WTC11 (cell line): ENCODE measurements at regions not wholly inside any gene's neighbourhood (a gene's known extent, or its start where the extent isn't known, plus 50 kb on each side); places are given as distances from the start of the nearest gene placed in this dataset.

Experiments used
- ATAC-seq: fragments of 200-7000 bp; cut with Tn5 transposase; 2 replicates; pipeline ENCODE4 v1.10.0; 2021; ENCODE audit warnings: mild to moderate bottlenecking, moderate library complexity
- CTCF ChIA-PET: fragments of 300-600 bp; sonication (Branson Sonifier 250); formaldehyde crosslinking; loops from one replicate; lab custom pipeline; 2021; ENCODE audit warnings: antibody characterized with exemption; lab: Charles Lee
- POLR2A ChIA-PET: fragments of 350-600 bp; sonication (Branson Sonifier 250); formaldehyde crosslinking; loops from one replicate; lab custom pipeline; 2021; ENCODE audit warnings: antibody characterized with exemption; lab: Charles Lee
- DNase-seq: peaks from one replicate; pipeline ENCODE4 v3.0.0; 2021; ENCODE audit warnings: low spot score
- H3K27ac Mint-ChIP-seq: 2 replicates; pipeline ENCODE4 v1.8.0; 2021; ENCODE audit warnings: mixed read lengths
- H3K27me3 Mint-ChIP-seq: 2 replicates; pipeline ENCODE4 v1.8.0; 2021; ENCODE audit warnings: low read depth, mild to moderate bottlenecking, moderate library complexity, mixed read lengths
- H3K36me3 Mint-ChIP-seq: 2 replicates; pipeline ENCODE4 v1.8.0; 2021; ENCODE audit warnings: mixed read lengths
- H3K4me1 Mint-ChIP-seq: 2 replicates; pipeline ENCODE4 v1.8.0; 2022; ENCODE audit warnings: mixed read lengths
- H3K4me3 Mint-ChIP-seq: 2 replicates; pipeline ENCODE4 v1.8.0; 2021; ENCODE audit warnings: mild to moderate bottlenecking, moderate library complexity, mixed read lengths
- H3K9me3 Mint-ChIP-seq: 2 replicates; pipeline ENCODE4 v1.8.0; 2021; ENCODE audit warnings: mixed read lengths
- AFF4 ChIP-seq: sonication (generic); formaldehyde crosslinking; IDR thresholded peaks from 2 replicates; pipeline ENCODE4 v1.8.1; 2023; ENCODE audit warnings: mild to moderate bottlenecking, missing genetic modification reagents, borderline replicate concordance
- FOXK1 ChIP-seq: sonication (generic); formaldehyde crosslinking; IDR thresholded peaks from 2 replicates; pipeline ENCODE4 v1.8.0; 2022; ENCODE audit warnings: mild to moderate bottlenecking, moderate library complexity, missing genetic modification reagents
- IRF1 ChIP-seq: sonication (generic); formaldehyde crosslinking; IDR thresholded peaks from 2 replicates; pipeline ENCODE4 v1.8.0; 2023; ENCODE audit warnings: missing genetic modification reagents
- IRF2 ChIP-seq: sonication (generic); formaldehyde crosslinking; IDR thresholded peaks from 2 replicates; pipeline ENCODE4 v1.8.0; 2022; ENCODE audit warnings: low read depth, missing genetic modification reagents, borderline replicate concordance
- MAX ChIP-seq: sonication (generic); formaldehyde crosslinking; IDR thresholded peaks from 2 replicates; pipeline ENCODE4 v1.8.0; 2022; ENCODE audit warnings: mild to moderate bottlenecking, missing genetic modification reagents
- NR3C1 ChIP-seq: sonication (generic); formaldehyde crosslinking; conservative IDR thresholded peaks from 2 replicates; pipeline ENCODE4 v1.8.1; 2023; ENCODE audit warnings: low read depth, mild to moderate bottlenecking, missing genetic modification reagents
- PREB ChIP-seq: sonication (generic); formaldehyde crosslinking; IDR thresholded peaks from 2 replicates; pipeline ENCODE4 v1.8.1; 2022; ENCODE audit warnings: mild to moderate bottlenecking, missing genetic modification reagents, moderate library complexity, borderline replicate concordance
- SMAD3 ChIP-seq: sonication (generic); formaldehyde crosslinking; IDR thresholded peaks from 2 replicates; pipeline ENCODE4 v1.8.0; 2022; ENCODE audit warnings: missing genetic modification reagents, mild to moderate bottlenecking, borderline replicate concordance
- SP1 ChIP-seq: sonication (generic); formaldehyde crosslinking; conservative IDR thresholded peaks from 2 replicates; pipeline ENCODE4 v1.8.1; 2022; ENCODE audit warnings: missing genetic modification reagents
- USF1 ChIP-seq: sonication (generic); formaldehyde crosslinking; IDR thresholded peaks from 2 replicates; pipeline ENCODE4 v1.8.0; 2022; ENCODE audit warnings: mild to moderate bottlenecking, missing genetic modification reagents
- USF2 ChIP-seq: sonication (generic); formaldehyde crosslinking; IDR thresholded peaks from 2 replicates; pipeline ENCODE4 v1.8.1; 2023; ENCODE audit warnings: mild to moderate bottlenecking, missing genetic modification reagents, moderate library complexity
- ZBTB21 ChIP-seq: sonication (generic); formaldehyde crosslinking; IDR thresholded peaks from 2 replicates; pipeline ENCODE4 v1.8.1; 2023; ENCODE audit warnings: mild to moderate bottlenecking, missing genetic modification reagents, borderline replicate concordance
- ZNF425 ChIP-seq: fragments of 250-450 bp; sonication (Bioruptor Pico); conservative IDR thresholded peaks from 2 replicates; pipeline ENCODE4 v1.9.0; 2021; ENCODE audit warnings: mild to moderate bottlenecking

- TF ChIP-seq AFF4 (CRISPR knock-in tag), result no peak
- TF ChIP-seq MAX (CRISPR knock-in tag), result no peak
- no peak for TF ChIP-seq SP1 (CRISPR knock-in tag)
Measured at GRCh38 chr1:37332126-37332525, 142.3 kb upstream of the ZC3H12A start (continued).

- H3K36me3 Mint-ChIP-seq, result no peaks in the 10 kb centered on the region
- H3K4me1 Mint-ChIP-seq, result peaks cover 6% of the 10 kb centered on the region
- ChIA-PET POLR2A (no interaction called here), CTCF (interaction anchor here (1.1 kb wide), 1 partner anchor 11 kb away, joined by 4 read pairs; no protein-coding TSS in a partner anchor)
- peaks cover 19% of the 10 kb centered on the region for H3K9me3 Mint-ChIP-seq
- no peak for DNase-seq
- H3K27me3 Mint-ChIP-seq, result peaks cover 12% of the 10 kb centered on the region
- no peak for ATAC-seq
- no peak overlapping the region for H3K27ac Mint-ChIP-seq
- TF ChIP-seq USF1 (CRISPR knock-in tag), result no peak
- TF ChIP-seq PREB (CRISPR knock-in tag), result no peak
- TF ChIP-seq ZNF425 (CRISPR knock-in tag), result no peak
- TF ChIP-seq ZBTB21 (CRISPR knock-in tag), result no peak
- TF ChIP-seq SMAD3 (CRISPR knock-in tag), result no peak
- no peak for TF ChIP-seq USF2 (CRISPR knock-in tag)
- TF ChIP-seq IRF1 (CRISPR knock-in tag), result no peak
- no peak for TF ChIP-seq FOXK1 (CRISPR knock-in tag)
- TF ChIP-seq MAX (CRISPR knock-in tag), result no peak
- TF ChIP-seq NR3C1 (CRISPR knock-in tag), result no peak
- TF ChIP-seq IRF2 (CRISPR knock-in tag), result no peak
- H3K4me3 Mint-ChIP-seq, result no peak overlapping the region
Measured at GRCh38 chr1:37338658-37339057, 135.7 kb upstream of the ZC3H12A start.
